ENCODE measurements at regions not wholly inside any gene's neighbourhood (a gene's known extent, or its start where the extent isn't known, plus 50 kb on each side); places are given as distances from the start of the nearest gene placed in this dataset.
"Not testable (repeated sequence)": the region's sequence is repeated elsewhere in the genome, so short reads cannot be mapped to it uniquely, and the experiment has no call there.

DNA sequence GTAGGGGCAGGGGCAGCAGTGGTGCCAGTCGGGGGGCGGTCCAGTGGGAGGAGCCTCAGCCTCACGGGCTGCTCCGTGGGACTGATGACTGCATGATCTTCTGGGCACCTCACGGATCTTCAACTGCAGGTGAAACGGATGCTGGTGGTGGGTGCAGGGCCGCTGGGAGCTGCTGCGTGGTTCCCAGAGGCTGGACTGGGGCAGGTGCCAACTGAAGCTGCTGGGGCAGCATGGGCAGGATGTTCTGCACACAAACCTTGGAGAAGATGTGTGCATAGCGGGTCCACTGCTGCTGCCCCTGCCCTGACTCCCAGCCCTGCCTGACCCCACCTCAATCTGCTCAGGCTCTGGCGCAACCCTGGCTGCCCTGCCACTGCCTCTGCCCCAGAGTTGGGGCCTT is 104.2 kb upstream of the TP53BP2 start:
- H3K4me1 ChIP-seq (ENCODE audit: insufficient read depth, low read length); H3K27ac ChIP-seq (ENCODE audit: low read depth, low read length); H3K9me3 ChIP-seq (ENCODE audit: low read length); H3K27me3 ChIP-seq (ENCODE audit: control insufficient read depth in 1 of 2, insufficient read depth in 2 of 2, low read length in 2 of 2); H3K4me3 ChIP-seq (ENCODE audit: low read depth in 1 of 2, low read length in 2 of 2); H3K36me3 ChIP-seq (ENCODE audit: insufficient read depth, low read length); H3K9ac ChIP-seq (ENCODE audit: low read length): not testable (repeated sequence)

- H3K4me1 ChIP-seq (ENCODE audit: insufficient read depth, low read length); H3K9me3 ChIP-seq (ENCODE audit: low read length); H3K9ac ChIP-seq (ENCODE audit: low read length); H3K27ac ChIP-seq (ENCODE audit: low read depth, low read length); H3K4me3 ChIP-seq (ENCODE audit: low read depth in 1 of 2, low read length in 2 of 2); H3K27me3 ChIP-seq (ENCODE audit: control insufficient read depth in 1 of 2, insufficient read depth in 2 of 2, low read length in 2 of 2); H3K36me3 ChIP-seq (ENCODE audit: insufficient read depth, low read length): not testable (repeated sequence)
Observed at GRCh38 chr1:223948041-223948440, 102.3 kb upstream of the TP53BP2 start.

- not testable (repeated sequence) for H3K4me1 ChIP-seq (ENCODE audit: insufficient read depth, low read length); H3K36me3 ChIP-seq (ENCODE audit: insufficient read depth, low read length); H3K27me3 ChIP-seq (ENCODE audit: control insufficient read depth in 1 of 2, insufficient read depth in 2 of 2, low read length in 2 of 2); H3K27ac ChIP-seq (ENCODE audit: low read depth, low read length); H3K4me3 ChIP-seq (ENCODE audit: low read depth in 1 of 2, low read length in 2 of 2); H3K9me3 ChIP-seq (ENCODE audit: low read length); H3K9ac ChIP-seq (ENCODE audit: low read length)
Observed at GRCh38 chr1:223936592-223936991, 90.8 kb upstream of the TP53BP2 start.

DNA sequence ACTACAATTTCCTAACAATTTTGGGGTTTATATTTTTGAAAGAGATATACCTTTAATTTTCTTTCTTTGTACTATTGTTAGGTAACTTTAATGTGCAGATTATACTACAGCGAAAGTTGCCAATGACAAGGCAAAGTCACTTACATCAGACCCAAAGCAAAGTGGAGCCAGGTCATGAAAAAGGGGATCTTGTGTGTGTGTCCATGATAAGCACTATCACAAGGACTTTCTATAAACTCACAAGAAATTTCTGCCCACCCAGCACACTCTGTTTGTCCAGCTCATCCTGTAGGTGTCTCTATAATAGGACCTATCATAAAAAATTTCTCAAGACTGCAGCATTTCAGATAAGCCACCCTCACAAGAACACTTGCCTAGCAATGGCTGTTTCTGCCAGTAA is 85.7 kb upstream of the TP53BP2 start:
- H3K27ac ChIP-seq (ENCODE audit: low read depth, low read length); H3K36me3 ChIP-seq (ENCODE audit: insufficient read depth, low read length); H3K9ac ChIP-seq (ENCODE audit: low read length); H3K4me3 ChIP-seq (ENCODE audit: low read depth in 1 of 2, low read length in 2 of 2); H3K4me1 ChIP-seq (ENCODE audit: insufficient read depth, low read length); H3K27me3 ChIP-seq (ENCODE audit: control insufficient read depth in 1 of 2, insufficient read depth in 2 of 2, low read length in 2 of 2); H3K9me3 ChIP-seq (ENCODE audit: low read length): not testable (repeated sequence)

DNA sequence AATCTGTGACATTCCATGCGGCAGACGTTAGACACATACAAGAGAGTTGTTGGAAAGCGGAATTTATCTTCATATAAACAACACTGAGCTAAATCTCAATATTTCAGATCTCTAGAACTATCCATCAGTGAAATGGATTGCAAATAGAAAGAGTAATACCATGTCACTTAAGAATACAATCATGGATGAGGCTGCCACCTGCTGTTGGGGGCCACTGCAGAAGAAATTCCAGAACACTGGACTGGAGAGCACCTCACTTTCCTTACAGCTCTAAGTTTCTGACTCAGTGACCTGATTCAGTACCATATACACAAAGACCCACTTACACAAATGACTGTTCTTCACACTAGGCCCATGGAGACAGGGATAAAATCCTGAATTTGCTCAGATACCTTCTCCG is 75.1 kb upstream of the TP53BP2 start:
- not testable (repeated sequence) for H3K4me3 ChIP-seq (ENCODE audit: low read depth in 1 of 2, low read length in 2 of 2); H3K4me1 ChIP-seq (ENCODE audit: insufficient read depth, low read length); H3K27ac ChIP-seq (ENCODE audit: low read depth, low read length); H3K27me3 ChIP-seq (ENCODE audit: control insufficient read depth in 1 of 2, insufficient read depth in 2 of 2, low read length in 2 of 2); H3K9ac ChIP-seq (ENCODE audit: low read length); H3K36me3 ChIP-seq (ENCODE audit: insufficient read depth, low read length); H3K9me3 ChIP-seq (ENCODE audit: low read length)

DNA sequence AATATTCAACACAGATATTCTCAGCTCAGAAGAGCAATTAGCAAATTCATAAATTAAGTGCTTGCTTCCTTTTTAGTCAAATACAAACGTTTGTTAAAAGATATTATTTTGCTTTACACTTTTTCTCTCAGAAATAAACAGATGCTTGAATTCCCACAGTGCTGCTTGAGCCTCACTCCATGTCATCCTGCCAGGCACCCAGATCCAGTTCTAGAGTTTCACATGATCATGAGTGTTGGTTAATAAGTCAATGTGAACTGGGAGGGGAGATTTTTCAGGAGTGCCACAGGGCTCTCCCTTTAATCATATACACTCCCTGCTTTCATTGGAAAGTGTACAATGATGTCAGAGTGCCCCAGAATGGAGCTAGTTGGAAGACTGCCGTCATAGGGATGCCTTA is 69.7 kb upstream of the TP53BP2 start:
- H3K9ac ChIP-seq (ENCODE audit: low read length); H3K27me3 ChIP-seq (ENCODE audit: control insufficient read depth in 1 of 2, insufficient read depth in 2 of 2, low read length in 2 of 2): not testable (repeated sequence)

DNA sequence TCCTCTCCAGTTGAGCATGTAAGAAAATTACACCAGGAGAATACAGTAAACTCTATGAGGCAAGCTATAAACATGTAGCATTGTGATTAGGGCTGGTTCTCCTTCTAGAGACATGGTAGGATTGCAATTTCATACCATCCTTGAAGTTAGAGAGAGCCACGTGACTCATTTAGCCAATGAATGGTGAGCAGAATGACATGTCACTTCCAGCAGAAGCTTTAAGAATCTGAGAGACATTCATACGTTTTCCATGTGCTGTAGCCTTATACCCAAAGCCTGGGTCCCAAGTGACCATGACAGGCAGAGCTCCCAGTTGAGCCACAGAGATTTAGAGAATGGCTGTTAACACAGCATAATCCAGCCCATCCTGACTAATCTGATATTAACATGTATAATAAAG is 68.0 kb upstream of the TP53BP2 start:
- H3K4me3 ChIP-seq (ENCODE audit: low read depth in 1 of 2, low read length in 2 of 2); H3K27ac ChIP-seq (ENCODE audit: low read depth, low read length); H3K36me3 ChIP-seq (ENCODE audit: insufficient read depth, low read length); H3K9ac ChIP-seq (ENCODE audit: low read length); H3K4me1 ChIP-seq (ENCODE audit: insufficient read depth, low read length); H3K9me3 ChIP-seq (ENCODE audit: low read length); H3K27me3 ChIP-seq (ENCODE audit: control insufficient read depth in 1 of 2, insufficient read depth in 2 of 2, low read length in 2 of 2): not testable (repeated sequence)

More for the DNA sequence above, 69.7 kb upstream of the TP53BP2 start:
- H3K36me3 ChIP-seq (ENCODE audit: insufficient read depth, low read length); H3K27ac ChIP-seq (ENCODE audit: low read depth, low read length); H3K4me1 ChIP-seq (ENCODE audit: insufficient read depth, low read length); H3K4me3 ChIP-seq (ENCODE audit: low read depth in 1 of 2, low read length in 2 of 2); H3K9me3 ChIP-seq (ENCODE audit: low read length): not testable (repeated sequence)

- H3K4me1 ChIP-seq (ENCODE audit: insufficient read depth, low read length); H3K27me3 ChIP-seq (ENCODE audit: control insufficient read depth in 1 of 2, insufficient read depth in 2 of 2, low read length in 2 of 2); H3K9me3 ChIP-seq (ENCODE audit: low read length); H3K36me3 ChIP-seq (ENCODE audit: insufficient read depth, low read length); H3K4me3 ChIP-seq (ENCODE audit: low read depth in 1 of 2, low read length in 2 of 2); H3K9ac ChIP-seq (ENCODE audit: low read length); H3K27ac ChIP-seq (ENCODE audit: low read depth, low read length): not testable (repeated sequence)
Observed at GRCh38 chr1:223907943-223908587, 62.3 kb upstream of the TP53BP2 start.

- H3K36me3 ChIP-seq (ENCODE audit: insufficient read depth, low read length); H3K27me3 ChIP-seq (ENCODE audit: control insufficient read depth in 1 of 2, insufficient read depth in 2 of 2, low read length in 2 of 2); H3K9ac ChIP-seq (ENCODE audit: low read length); H3K4me3 ChIP-seq (ENCODE audit: low read depth in 1 of 2, low read length in 2 of 2); H3K27ac ChIP-seq (ENCODE audit: low read depth, low read length); H3K4me1 ChIP-seq (ENCODE audit: insufficient read depth, low read length); H3K9me3 ChIP-seq (ENCODE audit: low read length): not testable (repeated sequence)
Observed at GRCh38 chr1:223903221-223903620, 57.5 kb upstream of the TP53BP2 start.

- H3K4me1 ChIP-seq (ENCODE audit: insufficient read depth, low read length); H3K36me3 ChIP-seq (ENCODE audit: insufficient read depth, low read length); H3K9ac ChIP-seq (ENCODE audit: low read length); H3K27me3 ChIP-seq (ENCODE audit: control insufficient read depth in 1 of 2, insufficient read depth in 2 of 2, low read length in 2 of 2); H3K4me3 ChIP-seq (ENCODE audit: low read depth in 1 of 2, low read length in 2 of 2); H3K9me3 ChIP-seq (ENCODE audit: low read length); H3K27ac ChIP-seq (ENCODE audit: low read depth, low read length): not testable (repeated sequence)
Observed at GRCh38 chr1:223899775-223900174, 54.0 kb upstream of the TP53BP2 start.

GRCh38 chr1:223897097-223897496 is 51.4 kb upstream of the TP53BP2 start:
- not testable (repeated sequence) for H3K27ac ChIP-seq (ENCODE audit: low read depth, low read length); H3K4me3 ChIP-seq (ENCODE audit: low read depth in 1 of 2, low read length in 2 of 2); H3K27me3 ChIP-seq (ENCODE audit: control insufficient read depth in 1 of 2, insufficient read depth in 2 of 2, low read length in 2 of 2); H3K4me1 ChIP-seq (ENCODE audit: insufficient read depth, low read length); H3K9me3 ChIP-seq (ENCODE audit: low read length); H3K36me3 ChIP-seq (ENCODE audit: insufficient read depth, low read length); H3K9ac ChIP-seq (ENCODE audit: low read length)

DNA sequence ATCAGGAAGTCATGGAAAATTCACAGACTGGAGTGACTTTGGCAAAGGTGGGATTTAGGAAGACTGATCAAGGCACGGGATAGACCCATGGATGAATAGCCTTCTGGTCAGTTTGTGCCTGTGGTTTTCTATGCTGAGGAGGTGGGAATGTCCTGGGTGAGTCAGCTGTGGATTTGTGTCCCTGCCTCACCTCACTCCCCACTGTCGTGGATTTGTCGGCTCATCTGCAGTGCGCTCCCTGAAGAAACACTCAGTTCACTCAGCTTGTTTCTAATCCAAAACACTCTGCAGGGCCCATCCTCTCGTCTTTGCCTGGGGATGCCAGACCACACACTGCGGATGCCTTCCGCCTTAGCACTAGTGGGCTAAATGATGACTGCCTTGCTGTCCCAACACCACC is 50.2 kb upstream of the TP53BP2 start:
- H3K36me3 ChIP-seq (ENCODE audit: insufficient read depth, low read length); H3K4me3 ChIP-seq (ENCODE audit: low read depth in 1 of 2, low read length in 2 of 2); H3K4me1 ChIP-seq (ENCODE audit: insufficient read depth, low read length); H3K27me3 ChIP-seq (ENCODE audit: control insufficient read depth in 1 of 2, insufficient read depth in 2 of 2, low read length in 2 of 2); H3K9ac ChIP-seq (ENCODE audit: low read length); H3K27ac ChIP-seq (ENCODE audit: low read depth, low read length); H3K9me3 ChIP-seq (ENCODE audit: low read length): not testable (repeated sequence)
